HFFc6 (cell line): ENCODE measurements at regions not wholly inside any gene's neighbourhood (a gene's known extent, or its start where the extent isn't known, plus 50 kb on each side); places are given as distances from the start of the nearest gene placed in this dataset.

ENCODE experiments used
- DNase-seq: peaks from one replicate; pipeline ENCODE4 v3.0.0-alpha.2; 2018
- H3K27ac Mint-ChIP-seq: 2 replicates; pipeline ENCODE4 v1.8.0; 2020; ENCODE audit warnings: mild to moderate bottlenecking, mixed read lengths
- H3K27me3 Mint-ChIP-seq: 2 replicates; pipeline ENCODE4 v1.8.0; 2021; ENCODE audit warnings: mild to moderate bottlenecking, moderate library complexity, mixed read lengths; ENCODE audit not compliant: insufficient read depth
- H3K36me3 Mint-ChIP-seq: 2 replicates; pipeline ENCODE4 v1.8.0; 2021; ENCODE audit warnings: low read depth, mixed read lengths
- H3K4me1 Mint-ChIP-seq: 2 replicates; pipeline ENCODE4 v1.8.0; 2020; ENCODE audit warnings: low read depth, mixed read lengths
- H3K4me3 Mint-ChIP-seq: 2 replicates; pipeline ENCODE4 v1.8.0; 2020; ENCODE audit warnings: mild to moderate bottlenecking, moderate library complexity, mixed read lengths
- H3K9me3 Mint-ChIP-seq: 2 replicates; pipeline ENCODE4 v1.8.0; 2020; ENCODE audit warnings: mild to moderate bottlenecking, mixed read lengths
- CTCF ChIP-seq: fragments of 200-600 bp; sonication (generic); IDR thresholded peaks from 2 replicates; pipeline ENCODE4 v1.5.0; 2021; ENCODE audit warnings: antibody characterized with exemption, mild to moderate bottlenecking

GRCh38 chr9:11141357-11141756, 528.6 kb upstream of the PTPRD start:
- H3K27ac Mint-ChIP-seq, result no peak overlapping the region

GRCh38 chr9:11142965-11143738, 530.4 kb upstream of the PTPRD start:
- peaks cover 22% of the 10 kb centered on the region; the same call in 1 of the 2 replicates for H3K9me3 Mint-ChIP-seq
- no peaks in the 10 kb centered on the region for H3K4me1 Mint-ChIP-seq
- no peak overlapping the region for H3K4me3 Mint-ChIP-seq
- TF ChIP-seq CTCF, result no peak
- H3K36me3 Mint-ChIP-seq, result no peaks in the 10 kb centered on the region; the same call in 1 of the 2 replicates
- DNase-seq, result no peak
- H3K27me3 Mint-ChIP-seq, result no peaks in the 10 kb centered on the region; the same call in 1 of the 2 replicates
- no peak overlapping the region for H3K27ac Mint-ChIP-seq

More at GRCh38 chr9:11141357-11141756, 528.6 kb upstream of the PTPRD start:
- Mint-ChIP-seq H3K4me3 (no peak overlapping the region), H3K27me3 (no peaks in the 10 kb centered on the region; the same call in 1 of the 2 replicates), H3K36me3 (no peaks in the 10 kb centered on the region), H3K9me3 (peaks cover 24% of the 10 kb centered on the region; the same call in 1 of the 2 replicates), H3K4me1 (no peaks in the 10 kb centered on the region)
- no peak for TF ChIP-seq CTCF
- no peak for DNase-seq

- TF ChIP-seq CTCF, result no peak
- H3K27ac Mint-ChIP-seq, result no peak overlapping the region
- no peaks in the 10 kb centered on the region; the same call in 1 of the 2 replicates for H3K27me3 Mint-ChIP-seq
- DNase-seq, result no peak
- peaks cover 25% of the 10 kb centered on the region; the same call in 1 of the 2 replicates for H3K9me3 Mint-ChIP-seq
- no peaks in the 10 kb centered on the region; the same call in 1 of the 2 replicates for H3K36me3 Mint-ChIP-seq
- no peak overlapping the region for H3K4me3 Mint-ChIP-seq
- H3K4me1 Mint-ChIP-seq, result no peaks in the 10 kb centered on the region
Observed at GRCh38 chr9:11144746-11145145, 531.9 kb upstream of the PTPRD start.

- Mint-ChIP-seq H3K4me1 (no peaks in the 10 kb centered on the region), H3K36me3 (no peaks in the 10 kb centered on the region; the same call in 1 of the 2 replicates), H3K4me3 (no peak overlapping the region), H3K27me3 (no peaks in the 10 kb centered on the region; the same call in 1 of the 2 replicates), H3K27ac (no peak overlapping the region), H3K9me3 (peaks cover 23% of the 10 kb centered on the region; the same call in 1 of the 2 replicates)
- no peak for DNase-seq
- TF ChIP-seq CTCF, result no peak
Observed at GRCh38 chr9:11148189-11148588, 535.4 kb upstream of the PTPRD start.

- no peak for DNase-seq
- no peak overlapping the region for H3K27ac Mint-ChIP-seq
- H3K36me3 Mint-ChIP-seq, result no peaks in the 10 kb centered on the region; the same call in 1 of the 2 replicates
- peaks cover 22% of the 10 kb centered on the region; the same call in 1 of the 2 replicates for H3K9me3 Mint-ChIP-seq
- no peak overlapping the region for H3K4me3 Mint-ChIP-seq
- no peak for TF ChIP-seq CTCF
- no peaks in the 10 kb centered on the region for H3K4me1 Mint-ChIP-seq
- H3K27me3 Mint-ChIP-seq, result no peaks in the 10 kb centered on the region; the same call in 1 of the 2 replicates
Observed at GRCh38 chr9:11149065-11149464, 536.3 kb upstream of the PTPRD start.
